SK-N-SH (cell line): ENCODE measurements at regions not wholly inside any gene's neighbourhood (a gene's known extent, or its start where the extent isn't known, plus 50 kb on each side); places are given as distances from the start of the nearest gene placed in this dataset.
"Not testable (repeated sequence)": the region's sequence is repeated elsewhere in the genome, so short reads cannot be mapped to it uniquely, and the experiment has no call there.

ENCODE experiments used
- FOSL2 ChIP-seq: IDR thresholded peaks from 2 replicates; pipeline ENCODE4 v1.4.0; 2012; ENCODE audit warnings: low read depth, mild to moderate bottlenecking, moderate library complexity, borderline replicate concordance
- FOXJ3 ChIP-seq: sonication (generic); formaldehyde crosslinking; IDR thresholded peaks from 2 replicates; pipeline ENCODE4 v1.5.1; 2020; ENCODE audit warnings: mild to moderate bottlenecking, missing genetic modification reagents
- RAD21 ChIP-seq: IDR thresholded peaks from 2 replicates; pipeline ENCODE4 v1.6.1; 2012; ENCODE audit warnings: mild to moderate bottlenecking, low read length
- YY1 ChIP-seq: IDR thresholded peaks from 2 replicates; pipeline ENCODE4 v1.4.0; 2012; ENCODE audit warnings: low read depth, mild to moderate bottlenecking
- TF ChIP-seq, protein P1 (sequence below): fragments of 200-600 bp; sonication (generic); IDR thresholded peaks from 2 replicates; pipeline ENCODE4 v1.6.1; 2017; ENCODE audit warnings: antibody characterized with exemption, mild to moderate bottlenecking, moderate library complexity

DNA sequence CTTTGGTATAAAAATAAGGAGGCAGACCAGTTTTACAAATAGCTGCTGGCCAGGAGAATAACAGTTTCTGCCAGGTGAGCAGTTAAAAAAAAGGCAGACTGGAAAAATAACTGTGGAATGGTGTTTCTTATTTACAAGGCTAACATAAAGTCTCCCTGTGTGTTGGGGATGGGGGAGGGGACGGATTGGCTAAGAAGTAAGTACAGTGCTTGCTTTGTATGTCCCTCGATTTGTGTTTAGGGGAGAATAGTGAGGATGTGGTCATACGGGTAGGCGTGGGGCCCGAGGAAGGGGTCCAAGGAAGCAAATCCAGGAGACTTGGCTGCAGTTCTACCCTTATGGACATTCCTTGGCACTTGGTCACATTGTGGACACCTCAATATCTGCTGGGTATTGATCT, 58.1 kb downstream of the SRGAP2 start:
- TF ChIP-seq, protein P1, sequence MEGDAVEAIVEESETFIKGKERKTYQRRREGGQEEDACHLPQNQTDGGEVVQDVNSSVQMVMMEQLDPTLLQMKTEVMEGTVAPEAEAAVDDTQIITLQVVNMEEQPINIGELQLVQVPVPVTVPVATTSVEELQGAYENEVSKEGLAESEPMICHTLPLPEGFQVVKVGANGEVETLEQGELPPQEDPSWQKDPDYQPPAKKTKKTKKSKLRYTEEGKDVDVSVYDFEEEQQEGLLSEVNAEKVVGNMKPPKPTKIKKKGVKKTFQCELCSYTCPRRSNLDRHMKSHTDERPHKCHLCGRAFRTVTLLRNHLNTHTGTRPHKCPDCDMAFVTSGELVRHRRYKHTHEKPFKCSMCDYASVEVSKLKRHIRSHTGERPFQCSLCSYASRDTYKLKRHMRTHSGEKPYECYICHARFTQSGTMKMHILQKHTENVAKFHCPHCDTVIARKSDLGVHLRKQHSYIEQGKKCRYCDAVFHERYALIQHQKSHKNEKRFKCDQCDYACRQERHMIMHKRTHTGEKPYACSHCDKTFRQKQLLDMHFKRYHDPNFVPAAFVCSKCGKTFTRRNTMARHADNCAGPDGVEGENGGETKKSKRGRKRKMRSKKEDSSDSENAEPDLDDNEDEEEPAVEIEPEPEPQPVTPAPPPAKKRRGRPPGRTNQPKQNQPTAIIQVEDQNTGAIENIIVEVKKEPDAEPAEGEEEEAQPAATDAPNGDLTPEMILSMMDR = not testable (repeated sequence)
- TF ChIP-seq FOXJ3 (CRISPR knock-in tag); YY1; FOSL2; RAD21: not testable (repeated sequence)
